PFSK-1 (cell line): ENCODE measurements at regions not wholly inside any gene's neighbourhood (a gene's known extent, or its start where the extent isn't known, plus 50 kb on each side); places are given as distances from the start of the nearest gene placed in this dataset.

Experiments
- FOXP2 ChIP-seq: optimal IDR thresholded peaks from 2 replicates; pipeline ENCODE3; 2011; ENCODE audit warnings: borderline replicate concordance, control low read depth, inconsistent platforms; ENCODE audit not compliant: insufficient read depth; ENCODE audit errors: extremely low read length, extremely low read depth
- POLR2AphosphoS5 ChIP-seq: IDR thresholded peaks from 2 replicates; pipeline ENCODE4 v1.6.1; 2012; ENCODE audit warnings: low read depth, mild to moderate bottlenecking, control low read depth, low read length, moderate library complexity
- SIN3A ChIP-seq: IDR thresholded peaks from 2 replicates; pipeline ENCODE4 v1.6.1; 2012; ENCODE audit warnings: mild to moderate bottlenecking, low read length, moderate library complexity, borderline replicate concordance; ENCODE audit not compliant: insufficient read depth
- TAF1 ChIP-seq: IDR thresholded peaks from 2 replicates; pipeline ENCODE4 v1.6.1; 2012; ENCODE audit warnings: low read length, control low read depth, borderline replicate concordance; ENCODE audit not compliant: insufficient read depth
- TF ChIP-seq, protein P1 (sequence below), 2 experiments: IDR thresholded peaks; 2 replicates each; pipeline versions ENCODE4 v1.6.1 to v1.8.0; 2011 to 2012; ENCODE audit warnings: low read depth in 2 of 2, low read length in 2 of 2, control low read depth in 1 of 2, inconsistent platforms in 1 of 2, mild to moderate bottlenecking in 1 of 2, moderate library complexity in 1 of 2; ENCODE audit not compliant: insufficient read depth in 1 of 2

DNA sequence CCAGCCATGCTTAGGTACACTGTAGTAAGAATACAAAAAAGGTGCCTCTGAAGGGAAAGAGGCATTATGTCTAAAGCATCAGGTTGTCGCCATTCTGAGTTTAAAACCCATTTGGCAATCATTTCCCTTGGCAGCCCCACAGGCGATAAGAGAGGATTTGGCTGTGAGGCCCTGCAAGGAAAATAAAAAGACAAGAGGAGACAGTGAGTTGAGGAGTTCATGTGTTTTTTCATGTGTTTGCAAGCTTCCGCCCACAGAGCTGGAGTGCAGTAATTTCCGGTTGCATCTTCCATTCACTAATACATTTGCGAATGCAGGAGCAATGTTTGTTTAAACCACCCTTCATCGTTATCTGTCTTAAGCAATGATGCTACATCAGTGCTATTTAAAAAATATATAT, 138.5 kb upstream of the SOX4 start:
- TF ChIP-seq FOXP2 (no peak), SIN3A (no peak), POLR2AphosphoS5 (no peak), TAF1 (no peak)
- TF ChIP-seq, protein P1, sequence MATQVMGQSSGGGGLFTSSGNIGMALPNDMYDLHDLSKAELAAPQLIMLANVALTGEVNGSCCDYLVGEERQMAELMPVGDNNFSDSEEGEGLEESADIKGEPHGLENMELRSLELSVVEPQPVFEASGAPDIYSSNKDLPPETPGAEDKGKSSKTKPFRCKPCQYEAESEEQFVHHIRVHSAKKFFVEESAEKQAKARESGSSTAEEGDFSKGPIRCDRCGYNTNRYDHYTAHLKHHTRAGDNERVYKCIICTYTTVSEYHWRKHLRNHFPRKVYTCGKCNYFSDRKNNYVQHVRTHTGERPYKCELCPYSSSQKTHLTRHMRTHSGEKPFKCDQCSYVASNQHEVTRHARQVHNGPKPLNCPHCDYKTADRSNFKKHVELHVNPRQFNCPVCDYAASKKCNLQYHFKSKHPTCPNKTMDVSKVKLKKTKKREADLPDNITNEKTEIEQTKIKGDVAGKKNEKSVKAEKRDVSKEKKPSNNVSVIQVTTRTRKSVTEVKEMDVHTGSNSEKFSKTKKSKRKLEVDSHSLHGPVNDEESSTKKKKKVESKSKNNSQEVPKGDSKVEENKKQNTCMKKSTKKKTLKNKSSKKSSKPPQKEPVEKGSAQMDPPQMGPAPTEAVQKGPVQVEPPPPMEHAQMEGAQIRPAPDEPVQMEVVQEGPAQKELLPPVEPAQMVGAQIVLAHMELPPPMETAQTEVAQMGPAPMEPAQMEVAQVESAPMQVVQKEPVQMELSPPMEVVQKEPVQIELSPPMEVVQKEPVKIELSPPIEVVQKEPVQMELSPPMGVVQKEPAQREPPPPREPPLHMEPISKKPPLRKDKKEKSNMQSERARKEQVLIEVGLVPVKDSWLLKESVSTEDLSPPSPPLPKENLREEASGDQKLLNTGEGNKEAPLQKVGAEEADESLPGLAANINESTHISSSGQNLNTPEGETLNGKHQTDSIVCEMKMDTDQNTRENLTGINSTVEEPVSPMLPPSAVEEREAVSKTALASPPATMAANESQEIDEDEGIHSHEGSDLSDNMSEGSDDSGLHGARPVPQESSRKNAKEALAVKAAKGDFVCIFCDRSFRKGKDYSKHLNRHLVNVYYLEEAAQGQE (IDR thresholded peaks at IDR 0.05; ENCODE audit: insufficient read depth in 1 of 2, low read depth in 2 of 2, low read length in 2 of 2) = no peak

- TF ChIP-seq POLR2AphosphoS5 (no peak), FOXP2 (no peak), TAF1 (no peak), SIN3A (no peak)
- TF ChIP-seq, protein P1 (IDR thresholded peaks at IDR 0.05; ENCODE audit: insufficient read depth in 1 of 2, low read depth in 2 of 2, low read length in 2 of 2) = no peak
These were observed 135.9 kb upstream of the SOX4 start for GRCh38 chr6:21457647-21458046.

DNA sequence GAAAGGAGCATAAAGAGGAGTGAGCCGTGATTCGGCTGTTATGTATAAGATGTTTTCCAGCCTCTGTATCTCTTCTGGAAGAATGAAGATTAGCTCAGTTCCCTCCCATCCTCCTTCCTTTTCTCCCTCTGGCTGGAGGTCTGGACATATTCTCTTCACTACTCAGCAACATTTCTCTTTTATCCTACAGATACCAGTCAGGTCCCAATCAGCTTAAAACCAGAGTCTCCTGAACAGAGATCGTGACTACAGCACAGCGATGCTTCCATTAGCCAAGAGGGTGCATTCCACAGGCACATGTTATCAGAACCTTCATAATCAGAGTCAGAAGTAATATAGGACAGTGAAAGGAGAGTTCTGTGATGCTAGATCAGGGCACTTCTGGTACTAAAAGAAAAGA, 133.9 kb upstream of the SOX4 start:
- TF ChIP-seq TAF1 (no peak), POLR2AphosphoS5 (no peak), SIN3A (no peak)

DNA sequence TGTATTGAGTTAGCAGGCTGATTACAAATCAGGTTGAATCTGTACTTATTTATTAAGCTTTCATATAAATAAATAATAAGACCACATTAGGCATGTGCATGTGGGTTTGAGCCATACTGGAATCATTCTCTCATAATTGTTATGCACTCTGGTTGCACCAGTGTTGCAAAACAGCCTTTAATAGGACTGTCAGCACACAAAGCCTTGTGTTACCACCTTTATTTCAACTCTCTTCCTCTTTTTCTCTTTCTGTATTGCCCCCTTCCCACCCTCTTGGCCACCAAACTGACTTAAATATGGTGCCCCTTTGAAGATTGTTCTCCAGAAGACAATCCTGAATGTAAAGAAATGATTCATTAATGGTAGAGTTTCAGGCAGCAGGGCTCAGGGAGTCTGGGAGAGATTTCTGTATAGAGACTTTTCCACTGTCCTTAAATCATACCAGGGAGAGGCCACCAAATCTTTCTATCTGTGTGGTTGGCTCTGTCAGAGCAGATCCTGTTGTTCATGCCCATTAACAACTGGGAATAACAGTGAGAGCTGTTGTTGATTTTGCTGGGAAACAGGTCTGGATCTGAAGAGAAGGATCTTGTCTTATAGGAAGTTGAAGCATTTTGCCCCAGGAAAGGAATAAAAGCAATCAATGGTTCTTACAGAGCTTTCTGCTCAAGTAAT, 131.6 kb upstream of the SOX4 start:
- TF ChIP-seq FOXP2 = no peak
- TF ChIP-seq SIN3A = no peak
- TF ChIP-seq POLR2AphosphoS5 = no peak
- TF ChIP-seq, protein P1 (IDR thresholded peaks at IDR 0.05; ENCODE audit: insufficient read depth in 1 of 2, low read depth in 2 of 2, low read length in 2 of 2) = no peak
- TF ChIP-seq TAF1 = no peak

GRCh38 chr6:21462519-21462852, 131.1 kb upstream of the SOX4 start:
- TF ChIP-seq SIN3A (no peak), FOXP2 (no peak), TAF1 (no peak), POLR2AphosphoS5 (no peak)
- TF ChIP-seq, protein P1 (IDR thresholded peaks at IDR 0.05; ENCODE audit: insufficient read depth in 1 of 2, low read depth in 2 of 2, low read length in 2 of 2) = no peak
